Upper lobe of left lung (tissue), 6 donors: ENCODE measurements at regions not wholly inside any gene's neighbourhood (a gene's known extent, or its start where the extent isn't known, plus 50 kb on each side); places are given as distances from the start of the nearest gene placed in this dataset.
"Not testable (repeated sequence)": the region's sequence is repeated elsewhere in the genome, so short reads cannot be mapped to it uniquely, and the experiment has no call there.

Experiments used
- ATAC-seq, 2 donors: fragments of 200-7000 bp; cut with Tn5 transposase; one replicate each; pipeline ENCODE4 v1.9.1; 2022; ENCODE audit warnings: mild to moderate bottlenecking in 2 of 2, moderate library complexity in 2 of 2; ENCODE audit not compliant: low FRiP score in 2 of 2
- DNase-seq, 2 donors: peaks; one replicate each; pipeline ENCODE4 v3.0.0-alpha.2; 2019 to 2020
- H3K27ac ChIP-seq, 4 donors: fragments of 200-600 bp; sonication (generic); one replicate each; pipeline ENCODE4 v1.5.1; 2016 to 2019
- H3K27me3 ChIP-seq, 4 donors: fragments of 200-600 bp; sonication (generic); one replicate each; pipeline ENCODE4 v1.5.1; 2017 to 2019
- H3K36me3 ChIP-seq, 4 donors: fragments of 200-600 bp; sonication (generic); one replicate each; pipeline ENCODE4 v1.5.1; 2016 to 2019
- H3K4me1 ChIP-seq, 4 donors: fragments of 200-600 bp; sonication (generic); one replicate each; pipeline ENCODE4 v1.5.1; 2018 to 2019
- H3K4me3 ChIP-seq, 4 donors: fragments of 200-600 bp; sonication (generic); one replicate each; pipeline ENCODE4 v1.5.1; 2017 to 2019; ENCODE audit warnings: mild to moderate bottlenecking in 2 of 4, moderate library complexity in 1 of 4
- H3K9me3 ChIP-seq, 4 donors: fragments of 200-600 bp; sonication (generic); one replicate each; pipeline ENCODE4 v1.5.1; 2018 to 2019
- EP300 ChIP-seq, 4 donors: sonication (generic); formaldehyde crosslinking; IDR thresholded peaks; one replicate each; pipeline ENCODE4 v1.5.1; 2017; ENCODE audit warnings: antibody characterized with exemption in 4 of 4, control low read depth in 2 of 4
- POLR2A ChIP-seq, 4 donors: fragments of 450-650 bp; IDR thresholded peaks; one replicate each; pipeline ENCODE4 v1.5.1; 2016 to 2017; ENCODE audit warnings: antibody characterized with exemption in 4 of 4, mild to moderate bottlenecking in 2 of 4
- POLR2AphosphoS5 ChIP-seq, 2 donors: sonication (generic); formaldehyde crosslinking; IDR thresholded peaks; one replicate each; pipeline ENCODE4 v1.5.1; 2017; ENCODE audit warnings: antibody characterized with exemption in 2 of 2
- WGBS, 2 donors: methylation state at CpG; one replicate each; pipeline ENCODE4 v1.1.5; 2017 to 2018; 5-methylcytosine and 5-hydroxymethylcytosine counted together
- TF ChIP-seq, protein P1 (sequence below), 6 experiments: fragments of 450-650 bp in 4 of 6; fragments of 200-600 bp in 2 of 6; sonication (generic) in 2 of 6; IDR thresholded peaks; one replicate each; pipeline ENCODE4 v1.5.1; 2016 to 2019; ENCODE audit warnings: antibody characterized with exemption in 6 of 6
- donor health status: DM: no; HTN: no; CAD: no; lungs with moderate emphysema.
- donor health status: DM: no; HTN: yes; CAD: no; lungs with severe emphysema.

DNA sequence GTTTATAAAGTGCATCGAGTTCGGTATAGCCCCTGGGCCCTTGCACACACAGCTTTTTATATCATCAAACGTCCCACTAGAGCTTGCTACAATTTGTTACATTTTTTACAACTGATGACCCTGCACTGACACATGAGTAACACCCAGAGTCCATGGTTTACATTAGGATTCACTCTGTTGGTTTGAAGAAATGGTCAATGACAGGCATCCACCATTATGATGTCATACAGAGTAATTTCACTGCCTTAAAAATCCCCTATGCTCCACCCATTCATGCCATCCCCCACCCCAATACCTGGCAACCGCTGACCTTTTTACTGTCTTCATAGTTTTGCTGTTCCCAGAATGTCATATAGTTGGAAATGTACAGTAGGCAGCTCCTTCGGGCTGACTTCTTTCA is 130.2 kb downstream of the MED10 start:
- Histone ChIP-seq H3K9me3 (no peaks in the 10 kb centered on the region), H3K36me3 (no peaks in the 10 kb centered on the region), H3K4me3 (no peak overlapping the region), H3K4me1 (no peaks in the 10 kb centered on the region), H3K27me3 (no peaks in the 10 kb centered on the region), H3K27ac (no peak overlapping the region)
- TF ChIP-seq POLR2A (IDR thresholded peaks at IDR 0.05) (no peak), EP300 (IDR thresholded peaks at IDR 0.05) (no peak), POLR2AphosphoS5 (IDR thresholded peaks at IDR 0.05) (no peak)
- TF ChIP-seq, protein P1, sequence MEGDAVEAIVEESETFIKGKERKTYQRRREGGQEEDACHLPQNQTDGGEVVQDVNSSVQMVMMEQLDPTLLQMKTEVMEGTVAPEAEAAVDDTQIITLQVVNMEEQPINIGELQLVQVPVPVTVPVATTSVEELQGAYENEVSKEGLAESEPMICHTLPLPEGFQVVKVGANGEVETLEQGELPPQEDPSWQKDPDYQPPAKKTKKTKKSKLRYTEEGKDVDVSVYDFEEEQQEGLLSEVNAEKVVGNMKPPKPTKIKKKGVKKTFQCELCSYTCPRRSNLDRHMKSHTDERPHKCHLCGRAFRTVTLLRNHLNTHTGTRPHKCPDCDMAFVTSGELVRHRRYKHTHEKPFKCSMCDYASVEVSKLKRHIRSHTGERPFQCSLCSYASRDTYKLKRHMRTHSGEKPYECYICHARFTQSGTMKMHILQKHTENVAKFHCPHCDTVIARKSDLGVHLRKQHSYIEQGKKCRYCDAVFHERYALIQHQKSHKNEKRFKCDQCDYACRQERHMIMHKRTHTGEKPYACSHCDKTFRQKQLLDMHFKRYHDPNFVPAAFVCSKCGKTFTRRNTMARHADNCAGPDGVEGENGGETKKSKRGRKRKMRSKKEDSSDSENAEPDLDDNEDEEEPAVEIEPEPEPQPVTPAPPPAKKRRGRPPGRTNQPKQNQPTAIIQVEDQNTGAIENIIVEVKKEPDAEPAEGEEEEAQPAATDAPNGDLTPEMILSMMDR (IDR thresholded peaks at IDR 0.05), result no peak
- WGBS, 2 donors, result 78 to 83% methylated on average over 5 of the region's 5 CpGs
- no peak for DNase-seq
- ATAC-seq, result no peak

DNA sequence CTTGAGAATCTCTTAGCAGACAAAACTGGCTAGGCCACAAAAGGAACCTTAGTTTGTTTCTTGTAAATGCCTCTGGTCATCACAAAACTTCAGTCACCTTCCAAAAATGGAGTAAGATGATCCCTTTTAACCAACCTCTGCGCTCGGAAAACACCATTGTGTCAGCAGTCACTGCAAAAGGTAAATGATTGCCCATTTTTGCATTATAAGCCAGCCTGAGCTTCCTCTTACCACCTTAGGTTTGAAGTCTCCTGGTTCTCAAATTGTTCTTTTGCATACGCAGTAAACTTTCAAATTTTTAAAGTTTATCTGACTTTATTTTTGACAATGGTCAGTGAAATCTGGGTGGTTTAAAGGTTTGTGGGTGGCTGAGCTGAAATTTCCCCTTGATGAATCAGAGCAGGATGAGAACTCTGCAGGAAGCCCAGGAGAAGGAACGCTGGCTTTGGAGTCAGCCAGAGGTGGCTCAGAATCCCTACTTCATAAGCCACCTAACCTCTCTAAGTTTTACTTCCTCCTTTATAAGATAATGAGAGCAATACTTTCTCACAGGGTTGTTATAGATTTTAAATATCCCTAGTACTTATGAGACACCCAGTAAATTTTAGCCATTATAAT is 131.4 kb downstream of the MED10 start:
- H3K9me3 ChIP-seq, result no peaks in the 10 kb centered on the region
- TF ChIP-seq, protein P1 (IDR thresholded peaks at IDR 0.05), result no peak
- TF ChIP-seq POLR2A (IDR thresholded peaks at IDR 0.05) (no peak), EP300 (IDR thresholded peaks at IDR 0.05) (no peak), POLR2AphosphoS5 (IDR thresholded peaks at IDR 0.05) (no peak)
- no peaks in the 10 kb centered on the region for H3K27me3 ChIP-seq
- 79% methylated on average over 4 of the region's 4 CpGs for WGBS, 2 donors
- H3K4me3 ChIP-seq, result no peak overlapping the region
- H3K36me3 ChIP-seq, result no peaks in the 10 kb centered on the region
- no peak for DNase-seq
- no peak for ATAC-seq
- no peak overlapping the region for H3K27ac ChIP-seq
- no peaks in the 10 kb centered on the region for H3K4me1 ChIP-seq

DNA sequence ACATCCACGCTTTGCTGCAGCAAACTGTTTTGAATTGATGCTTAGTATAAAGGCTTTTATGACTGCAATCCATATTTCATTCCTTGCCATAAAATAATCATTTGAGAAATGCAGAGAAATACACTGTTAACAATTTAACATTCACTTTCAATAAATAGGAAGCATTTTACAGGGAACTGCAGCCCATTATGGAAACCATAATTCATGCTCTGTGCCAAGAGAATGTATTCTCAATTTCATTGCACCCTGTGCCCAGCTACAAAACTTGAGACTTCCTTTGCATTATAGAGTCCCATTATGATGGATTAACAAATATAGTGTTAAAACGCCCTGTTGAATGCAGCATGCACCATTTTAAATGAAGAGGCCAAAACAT is 134.0 kb downstream of the MED10 start:
- WGBS, 2 donors, result 75 to 80% methylated on average over 2 of the region's 2 CpGs
- Histone ChIP-seq H3K4me1 (no peaks in the 10 kb centered on the region), H3K27ac (no peak overlapping the region), H3K4me3 (no peak overlapping the region), H3K9me3 (no peaks in the 10 kb centered on the region), H3K27me3 (no peaks in the 10 kb centered on the region), H3K36me3 (no peaks in the 10 kb centered on the region)
- DNase-seq (no peak), ATAC-seq (no peak)
- no peak for TF ChIP-seq EP300 (IDR thresholded peaks at IDR 0.05)
- no peak for TF ChIP-seq POLR2A (IDR thresholded peaks at IDR 0.05)

DNA sequence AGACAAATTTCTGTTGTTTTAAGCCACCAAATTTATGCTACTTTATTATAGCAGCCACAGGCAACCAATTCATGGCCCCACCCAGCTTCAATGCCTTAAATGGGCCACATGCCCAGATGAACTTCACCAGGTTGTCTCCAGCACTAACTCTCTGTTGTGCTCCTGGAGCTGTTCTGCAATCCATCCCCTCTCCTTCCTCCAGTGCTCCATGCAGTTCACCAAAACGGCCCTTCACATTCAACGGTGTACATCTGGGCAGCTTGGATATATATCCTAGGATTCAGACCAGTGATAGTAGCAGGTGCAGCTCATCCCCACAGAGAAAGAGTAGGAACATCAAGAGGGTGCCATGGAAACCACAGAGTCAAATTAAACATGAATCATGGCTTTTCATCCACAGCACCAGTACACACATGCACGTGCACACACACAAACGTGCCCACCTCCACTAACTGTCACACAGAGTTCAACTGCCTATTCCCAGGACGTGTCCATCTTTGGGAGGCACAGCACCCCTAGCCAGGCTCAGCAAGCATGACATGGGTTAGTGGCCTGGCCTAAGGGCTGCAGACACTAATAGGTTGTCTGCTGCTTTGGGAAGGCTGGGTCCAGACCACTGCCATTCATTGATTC is 134.5 kb downstream of the MED10 start:
- no peak for TF ChIP-seq POLR2AphosphoS5 (IDR thresholded peaks at IDR 0.05)
- DNase-seq, result no peak
- 81 to 83% methylated on average over 5 of the region's 5 CpGs for WGBS, 2 donors

DNA sequence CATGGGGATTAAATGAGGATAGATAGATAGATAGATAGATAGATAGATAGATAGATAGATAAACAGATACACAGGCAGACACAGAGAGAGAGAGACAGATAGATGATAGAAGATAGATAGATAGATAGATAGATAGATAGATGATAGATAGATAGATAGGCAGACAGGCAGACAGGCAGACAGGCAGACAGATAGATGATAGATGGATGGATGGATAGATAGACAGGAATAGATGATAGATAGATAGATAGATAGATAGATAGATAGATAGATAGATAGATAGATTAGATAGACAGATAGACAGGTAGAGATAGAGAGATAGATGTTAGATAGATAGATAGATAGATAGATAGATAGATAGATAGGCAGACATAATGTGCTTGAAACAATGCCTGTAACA is 137.3 kb downstream of the MED10 start:
- ATAC-seq, H3K9me3 ChIP-seq, H3K36me3 ChIP-seq, H3K4me1 ChIP-seq, H3K27ac ChIP-seq, DNase-seq, H3K4me3 ChIP-seq, H3K27me3 ChIP-seq: not testable (repeated sequence)

More for the DNA sequence above, 134.5 kb downstream of the MED10 start:
- Histone ChIP-seq H3K9me3 (no peaks in the 10 kb centered on the region), H3K4me1 (no peaks in the 10 kb centered on the region), H3K27me3 (no peaks in the 10 kb centered on the region), H3K4me3 (no peak overlapping the region), H3K36me3 (no peaks in the 10 kb centered on the region), H3K27ac (no peak overlapping the region)
- ATAC-seq, result no peak

DNA sequence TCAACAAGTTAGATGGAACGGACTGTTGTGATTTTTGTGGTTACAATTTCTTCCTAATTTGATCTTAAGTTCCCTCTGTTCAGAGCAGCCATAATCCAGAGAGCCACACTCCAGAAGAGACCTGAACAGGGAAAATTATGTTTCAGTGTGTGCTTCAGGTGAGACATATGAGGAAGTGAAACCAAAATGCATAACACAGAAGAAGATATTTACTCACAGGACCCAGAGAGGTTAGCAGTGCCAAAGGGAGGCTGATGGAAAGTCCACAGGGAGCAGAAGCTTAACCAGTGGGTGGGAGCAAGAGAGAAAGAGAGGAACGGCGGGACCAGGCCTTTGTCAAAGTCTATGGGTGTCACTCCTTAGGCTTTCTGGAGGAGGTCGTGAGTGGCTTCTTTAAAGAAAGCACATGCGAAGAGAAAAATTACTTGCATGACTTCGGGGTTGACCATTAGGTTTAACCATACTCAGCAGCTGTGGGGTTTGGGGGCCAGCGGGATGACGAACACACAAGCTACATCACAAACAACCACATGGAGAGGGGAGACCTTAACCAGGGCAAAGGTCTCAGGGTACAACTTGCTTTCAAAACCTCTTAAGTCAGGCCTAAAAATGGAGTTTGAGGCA is 141.4 kb downstream of the MED10 start:
- TF ChIP-seq POLR2AphosphoS5 (IDR thresholded peaks at IDR 0.05) (no peak), POLR2A (IDR thresholded peaks at IDR 0.05) (no peak)
- Histone ChIP-seq H3K9me3 (no peaks in the 10 kb centered on the region), H3K4me3 (no peak overlapping the region), H3K27me3 (no peaks in the 10 kb centered on the region), H3K27ac (no peak overlapping the region), H3K4me1 (no peaks in the 10 kb centered on the region), H3K36me3 (no peaks in the 10 kb centered on the region)
- WGBS, 2 donors, result 79 to 92% methylated on average over 8 of the region's 8 CpGs
- DNase-seq (no peak), ATAC-seq (no peak)
